ENCODE measurements at regions not wholly inside any gene's neighbourhood (a gene's known extent, or its start where the extent isn't known, plus 50 kb on each side); places are given as distances from the start of the nearest gene placed in this dataset.

GRCh38 chr17:83144421-83145357, 65.3 kb downstream of the METRNL start:
- no peak for DNase-seq (ENCODE audit: low spot score)

GRCh38 chr17:83145358-83145738, 65.9 kb downstream of the METRNL start:
- no peak for DNase-seq (ENCODE audit: low spot score)

GRCh38 chr17:83145831-83146230, 66.4 kb downstream of the METRNL start:
- DNase-seq (ENCODE audit: low spot score) = no peak

- no peak for DNase-seq (ENCODE audit: low spot score)
Measured at GRCh38 chr17:83146347-83146746, 66.9 kb downstream of the METRNL start.

- DNase-seq (ENCODE audit: low spot score) = no peak
Measured at GRCh38 chr17:83147280-83147679, 67.9 kb downstream of the METRNL start.

- DNase-seq (ENCODE audit: low spot score) = no peak
Measured at GRCh38 chr17:83148317-83149028, 69.1 kb downstream of the METRNL start.

GRCh38 chr17:83149029-83149725, 69.8 kb downstream of the METRNL start:
- DNase-seq (ENCODE audit: low spot score) = no peak

GRCh38 chr17:83149761-83150251, 70.4 kb downstream of the METRNL start:
- no peak for DNase-seq (ENCODE audit: low spot score)

- no peak for DNase-seq (ENCODE audit: low spot score)
Measured at GRCh38 chr17:83150369-83151055, 71.1 kb downstream of the METRNL start.

GRCh38 chr17:83151056-83151441, 71.6 kb downstream of the METRNL start:
- no peak for DNase-seq (ENCODE audit: low spot score)

- DNase-seq (ENCODE audit: low spot score) = no peak
Measured at GRCh38 chr17:83151442-83152226, 72.2 kb downstream of the METRNL start.

- no peak for DNase-seq (ENCODE audit: low spot score)
Measured at GRCh38 chr17:83152227-83152744, 72.9 kb downstream of the METRNL start.

GRCh38 chr17:83152745-83153611, 73.6 kb downstream of the METRNL start:
- DNase-seq (ENCODE audit: low spot score) = peak; percentile 27

GRCh38 chr17:83153681-83154310, 74.4 kb downstream of the METRNL start:
- DNase-seq (ENCODE audit: low spot score) = no peak

- no peak for DNase-seq (ENCODE audit: low spot score)
Measured at GRCh38 chr17:83154311-83155127, 75.1 kb downstream of the METRNL start.

GRCh38 chr17:83155128-83156121, 76.0 kb downstream of the METRNL start:
- DNase-seq (ENCODE audit: low spot score) = no peak

- DNase-seq (ENCODE audit: low spot score) = no peak
Measured at GRCh38 chr17:83156408-83156807, 77.0 kb downstream of the METRNL start.

Measured in pons (tissue), 1 donor.